Liver (tissue), 3 donors: ENCODE measurements at regions not wholly inside any gene's neighbourhood (a gene's known extent, or its start where the extent isn't known, plus 50 kb on each side); places are given as distances from the start of the nearest gene placed in this dataset.

ENCODE experiments used
- EGR1 ChIP-seq, 2 donors: IDR thresholded peaks; 2 replicates each; pipeline ENCODE4 v1.6.1; 2016 to 2018; ENCODE audit warnings: antibody characterized with exemption in 2 of 2, low read depth in 2 of 2
- FOXA1 ChIP-seq: IDR thresholded peaks from 2 replicates; pipeline ENCODE4 v1.6.1; 2016; ENCODE audit warnings: antibody characterized with exemption
- GABPA ChIP-seq, 2 donors: IDR thresholded peaks in 1 of 2; conservative IDR thresholded peaks in 1 of 2; 2 replicates each; pipeline ENCODE4 v1.6.1; 2016; ENCODE audit warnings: antibody characterized with exemption in 2 of 2, mild to moderate bottlenecking in 1 of 2, moderate library complexity in 1 of 2
- JUND ChIP-seq, 2 donors: IDR thresholded peaks; 2 replicates each; pipeline ENCODE4 v1.6.1; 2016; ENCODE audit warnings: antibody characterized with exemption in 2 of 2
- RXRA ChIP-seq, 2 donors: IDR thresholded peaks; 2 replicates each; pipeline ENCODE4 v1.6.1; 2017 to 2018; ENCODE audit warnings: antibody characterized with exemption in 2 of 2, mild to moderate bottlenecking in 1 of 2
- TAF1 ChIP-seq: conservative IDR thresholded peaks from 2 replicates; pipeline ENCODE4 v1.6.1; 2016; ENCODE audit warnings: antibody characterized with exemption, mild to moderate bottlenecking
- TF ChIP-seq, protein P1 (sequence below): fragments of 150-350 bp; IDR thresholded peaks from 2 replicates; pipeline ENCODE4 v1.5.1; 2017; ENCODE audit warnings: improper control_type of control experiment, low read depth, low read length; ENCODE audit not compliant: missing input control
- TF ChIP-seq, protein P2 (sequence below): IDR thresholded peaks from 2 replicates; pipeline ENCODE4 v1.6.1; 2016; ENCODE audit warnings: antibody characterized with exemption
- TF ChIP-seq, protein P3 (sequence below): IDR thresholded peaks from 2 replicates; pipeline ENCODE4 v1.6.1; 2016; ENCODE audit warnings: antibody characterized with exemption
- TF ChIP-seq, protein P4 (sequence below): IDR thresholded peaks from 2 replicates; pipeline ENCODE4 v1.6.1; 2016; ENCODE audit warnings: antibody characterized with exemption, mild to moderate bottlenecking
- donor health status: healthy.
- donor health status: healthy.

DNA sequence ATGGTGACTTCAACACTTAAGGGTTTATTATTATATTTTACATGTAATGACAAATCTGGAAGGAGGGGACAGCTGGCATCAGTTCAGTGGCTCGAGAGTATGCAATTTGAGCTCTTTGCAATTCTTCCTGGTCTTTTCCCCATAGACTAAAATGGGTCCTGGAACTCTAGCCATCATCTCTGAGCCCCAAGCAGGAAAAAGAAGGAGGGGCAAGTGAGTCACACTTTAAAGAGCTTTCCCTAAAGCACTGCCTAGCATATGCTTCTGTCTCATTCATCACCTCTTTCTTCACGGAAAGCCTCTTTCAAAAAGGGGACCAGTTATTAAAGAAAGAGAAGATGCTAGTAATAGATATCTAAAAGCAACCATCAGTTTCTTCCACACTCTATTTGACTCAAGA, 466.3 kb downstream of the ZIC1 start:
- TF ChIP-seq FOXA1 = no peak
- TF ChIP-seq, protein P1, sequence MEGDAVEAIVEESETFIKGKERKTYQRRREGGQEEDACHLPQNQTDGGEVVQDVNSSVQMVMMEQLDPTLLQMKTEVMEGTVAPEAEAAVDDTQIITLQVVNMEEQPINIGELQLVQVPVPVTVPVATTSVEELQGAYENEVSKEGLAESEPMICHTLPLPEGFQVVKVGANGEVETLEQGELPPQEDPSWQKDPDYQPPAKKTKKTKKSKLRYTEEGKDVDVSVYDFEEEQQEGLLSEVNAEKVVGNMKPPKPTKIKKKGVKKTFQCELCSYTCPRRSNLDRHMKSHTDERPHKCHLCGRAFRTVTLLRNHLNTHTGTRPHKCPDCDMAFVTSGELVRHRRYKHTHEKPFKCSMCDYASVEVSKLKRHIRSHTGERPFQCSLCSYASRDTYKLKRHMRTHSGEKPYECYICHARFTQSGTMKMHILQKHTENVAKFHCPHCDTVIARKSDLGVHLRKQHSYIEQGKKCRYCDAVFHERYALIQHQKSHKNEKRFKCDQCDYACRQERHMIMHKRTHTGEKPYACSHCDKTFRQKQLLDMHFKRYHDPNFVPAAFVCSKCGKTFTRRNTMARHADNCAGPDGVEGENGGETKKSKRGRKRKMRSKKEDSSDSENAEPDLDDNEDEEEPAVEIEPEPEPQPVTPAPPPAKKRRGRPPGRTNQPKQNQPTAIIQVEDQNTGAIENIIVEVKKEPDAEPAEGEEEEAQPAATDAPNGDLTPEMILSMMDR = no peak
- TF ChIP-seq, protein P2, sequence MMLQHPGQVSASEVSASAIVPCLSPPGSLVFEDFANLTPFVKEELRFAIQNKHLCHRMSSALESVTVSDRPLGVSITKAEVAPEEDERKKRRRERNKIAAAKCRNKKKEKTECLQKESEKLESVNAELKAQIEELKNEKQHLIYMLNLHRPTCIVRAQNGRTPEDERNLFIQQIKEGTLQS = no peak
- TF ChIP-seq, protein P3, sequence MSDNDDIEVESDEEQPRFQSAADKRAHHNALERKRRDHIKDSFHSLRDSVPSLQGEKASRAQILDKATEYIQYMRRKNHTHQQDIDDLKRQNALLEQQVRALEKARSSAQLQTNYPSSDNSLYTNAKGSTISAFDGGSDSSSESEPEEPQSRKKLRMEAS = no peak
- TF ChIP-seq, protein P4, sequence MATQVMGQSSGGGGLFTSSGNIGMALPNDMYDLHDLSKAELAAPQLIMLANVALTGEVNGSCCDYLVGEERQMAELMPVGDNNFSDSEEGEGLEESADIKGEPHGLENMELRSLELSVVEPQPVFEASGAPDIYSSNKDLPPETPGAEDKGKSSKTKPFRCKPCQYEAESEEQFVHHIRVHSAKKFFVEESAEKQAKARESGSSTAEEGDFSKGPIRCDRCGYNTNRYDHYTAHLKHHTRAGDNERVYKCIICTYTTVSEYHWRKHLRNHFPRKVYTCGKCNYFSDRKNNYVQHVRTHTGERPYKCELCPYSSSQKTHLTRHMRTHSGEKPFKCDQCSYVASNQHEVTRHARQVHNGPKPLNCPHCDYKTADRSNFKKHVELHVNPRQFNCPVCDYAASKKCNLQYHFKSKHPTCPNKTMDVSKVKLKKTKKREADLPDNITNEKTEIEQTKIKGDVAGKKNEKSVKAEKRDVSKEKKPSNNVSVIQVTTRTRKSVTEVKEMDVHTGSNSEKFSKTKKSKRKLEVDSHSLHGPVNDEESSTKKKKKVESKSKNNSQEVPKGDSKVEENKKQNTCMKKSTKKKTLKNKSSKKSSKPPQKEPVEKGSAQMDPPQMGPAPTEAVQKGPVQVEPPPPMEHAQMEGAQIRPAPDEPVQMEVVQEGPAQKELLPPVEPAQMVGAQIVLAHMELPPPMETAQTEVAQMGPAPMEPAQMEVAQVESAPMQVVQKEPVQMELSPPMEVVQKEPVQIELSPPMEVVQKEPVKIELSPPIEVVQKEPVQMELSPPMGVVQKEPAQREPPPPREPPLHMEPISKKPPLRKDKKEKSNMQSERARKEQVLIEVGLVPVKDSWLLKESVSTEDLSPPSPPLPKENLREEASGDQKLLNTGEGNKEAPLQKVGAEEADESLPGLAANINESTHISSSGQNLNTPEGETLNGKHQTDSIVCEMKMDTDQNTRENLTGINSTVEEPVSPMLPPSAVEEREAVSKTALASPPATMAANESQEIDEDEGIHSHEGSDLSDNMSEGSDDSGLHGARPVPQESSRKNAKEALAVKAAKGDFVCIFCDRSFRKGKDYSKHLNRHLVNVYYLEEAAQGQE = no peak
- no peak for TF ChIP-seq TAF1
- TF ChIP-seq EGR1 (IDR thresholded peaks at IDR 0.05; ENCODE audit: low read depth in 2 of 2) = no peak
- no peak for TF ChIP-seq JUND (IDR thresholded peaks at IDR 0.05)
- no peak for TF ChIP-seq GABPA (IDR thresholded peaks at IDR 0.05 in 1 of 2, conservative IDR thresholded peaks at IDR 0.05 in 1 of 2)
- no peak for TF ChIP-seq RXRA (IDR thresholded peaks at IDR 0.05)
